ENCODE measurements at regions not wholly inside any gene's neighbourhood (a gene's known extent, or its start where the extent isn't known, plus 50 kb on each side); places are given as distances from the start of the nearest gene placed in this dataset.

DNA sequence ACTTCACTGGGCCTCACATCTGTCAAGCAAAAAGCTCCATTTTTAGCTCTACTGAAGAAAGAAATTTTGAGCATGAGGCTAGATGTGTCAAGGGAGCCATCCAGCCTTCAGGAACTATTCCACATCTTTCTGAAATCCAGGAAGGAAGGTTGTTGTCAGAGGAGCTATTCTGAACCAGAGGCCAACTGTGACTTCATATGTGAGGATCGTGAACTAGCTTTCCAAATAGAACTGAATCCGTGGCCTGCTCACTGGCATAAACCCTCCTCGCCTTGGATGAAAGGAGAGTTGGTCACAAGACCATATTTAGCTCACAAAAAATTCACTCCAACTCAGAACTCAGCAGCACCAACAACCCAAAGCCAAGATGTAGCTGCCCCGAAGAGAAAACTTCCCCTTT, 195.8 kb downstream of the FOXO1 start:
- DNase-seq, result no peak

DNA sequence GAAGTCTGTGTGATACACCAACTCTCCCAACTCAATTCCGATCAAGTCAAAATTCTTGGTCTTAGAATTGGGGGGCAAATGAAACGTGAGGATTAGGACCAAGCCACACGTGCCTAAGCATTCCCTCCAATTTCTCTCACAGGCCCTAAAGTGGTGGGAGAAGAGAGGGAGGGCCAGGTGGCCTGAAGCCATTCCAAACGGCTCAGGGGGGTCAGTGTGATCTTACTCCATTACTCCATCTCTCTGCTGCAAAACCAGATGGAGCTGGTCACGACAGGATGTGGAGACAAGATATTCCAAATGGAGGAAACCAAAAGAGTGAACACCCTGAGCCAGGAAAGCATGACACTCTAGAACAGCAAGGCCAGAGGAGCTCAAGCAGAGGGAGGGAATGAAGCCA, 195.4 kb downstream of the FOXO1 start:
- no peak for DNase-seq

DNA sequence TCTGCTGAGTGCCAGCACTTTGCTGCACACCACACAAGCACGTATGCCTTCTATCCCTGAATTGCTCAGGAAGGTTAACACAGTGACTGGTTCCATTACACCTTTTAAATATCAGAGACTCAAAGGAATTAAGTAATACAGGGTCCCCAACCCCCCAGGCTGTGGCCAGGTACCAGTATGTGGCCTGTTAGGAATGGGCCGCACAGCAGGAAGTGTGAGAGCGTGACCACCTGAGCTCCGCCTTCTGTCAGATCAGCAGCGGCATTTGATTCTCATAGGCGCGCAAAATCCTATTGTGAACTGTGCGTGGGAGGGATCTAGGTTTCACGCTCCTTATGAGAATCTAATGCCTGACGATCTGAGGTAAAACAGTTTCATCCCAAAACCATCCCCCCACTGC, 194.5 kb downstream of the FOXO1 start:
- DNase-seq, result no peak

DNA sequence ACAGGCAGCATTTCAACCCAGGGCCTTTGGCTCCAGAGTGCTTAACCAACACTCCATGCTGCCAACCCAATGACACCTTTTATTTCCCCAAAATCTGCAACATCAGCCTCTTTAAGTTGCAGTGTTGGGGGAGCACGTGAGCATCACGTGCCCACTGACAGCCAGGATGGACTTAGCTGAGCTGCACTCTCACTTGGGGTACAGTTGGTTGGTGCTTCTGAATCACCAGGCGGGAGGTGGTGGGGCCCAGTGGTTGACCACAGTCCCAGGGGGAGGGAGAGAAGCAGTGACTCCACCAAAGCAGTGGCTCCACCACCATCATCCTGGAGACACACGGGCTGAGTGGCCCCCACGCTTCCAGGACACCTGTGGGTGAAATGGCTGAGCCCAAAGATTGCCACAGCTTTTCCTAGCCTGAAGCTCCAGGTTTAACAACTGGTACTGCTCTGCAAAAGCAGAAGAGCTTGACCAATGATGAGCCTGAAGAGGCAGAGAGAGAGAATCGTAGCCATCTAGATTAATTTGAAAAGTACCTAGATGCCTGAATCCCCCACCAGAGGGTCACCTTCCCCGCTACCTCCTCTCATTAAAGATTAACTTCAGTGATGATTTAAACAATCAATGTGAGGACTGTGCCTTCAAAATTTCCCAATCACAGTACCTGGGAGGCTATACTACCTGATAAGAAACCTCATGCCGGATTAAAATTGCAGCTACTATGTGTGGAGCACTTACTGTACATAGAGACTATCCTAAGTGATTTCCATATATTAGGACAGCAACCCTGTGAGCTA, 193.8 kb downstream of the FOXO1 start:
- no peak for DNase-seq

DNA sequence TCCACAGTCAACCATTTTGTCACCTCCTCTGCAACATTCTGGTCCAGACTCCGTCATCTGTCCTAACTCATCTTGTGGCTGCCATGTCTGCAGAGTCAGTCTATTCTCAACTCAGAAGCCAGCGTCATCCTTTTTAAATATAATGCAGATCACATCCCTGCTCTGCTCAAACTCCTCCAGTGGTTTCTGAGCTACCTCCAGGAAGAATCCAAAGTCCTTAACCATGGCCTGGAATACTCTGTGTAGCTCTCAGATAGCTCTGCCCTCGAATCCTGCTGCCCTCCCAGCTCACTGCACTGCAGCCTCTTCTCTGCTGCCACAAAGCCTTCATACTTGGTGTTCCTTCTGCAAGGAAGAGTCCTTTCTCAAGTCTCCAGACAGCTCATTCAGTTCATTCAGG, 190.8 kb downstream of the FOXO1 start:
- no peak for DNase-seq

DNA sequence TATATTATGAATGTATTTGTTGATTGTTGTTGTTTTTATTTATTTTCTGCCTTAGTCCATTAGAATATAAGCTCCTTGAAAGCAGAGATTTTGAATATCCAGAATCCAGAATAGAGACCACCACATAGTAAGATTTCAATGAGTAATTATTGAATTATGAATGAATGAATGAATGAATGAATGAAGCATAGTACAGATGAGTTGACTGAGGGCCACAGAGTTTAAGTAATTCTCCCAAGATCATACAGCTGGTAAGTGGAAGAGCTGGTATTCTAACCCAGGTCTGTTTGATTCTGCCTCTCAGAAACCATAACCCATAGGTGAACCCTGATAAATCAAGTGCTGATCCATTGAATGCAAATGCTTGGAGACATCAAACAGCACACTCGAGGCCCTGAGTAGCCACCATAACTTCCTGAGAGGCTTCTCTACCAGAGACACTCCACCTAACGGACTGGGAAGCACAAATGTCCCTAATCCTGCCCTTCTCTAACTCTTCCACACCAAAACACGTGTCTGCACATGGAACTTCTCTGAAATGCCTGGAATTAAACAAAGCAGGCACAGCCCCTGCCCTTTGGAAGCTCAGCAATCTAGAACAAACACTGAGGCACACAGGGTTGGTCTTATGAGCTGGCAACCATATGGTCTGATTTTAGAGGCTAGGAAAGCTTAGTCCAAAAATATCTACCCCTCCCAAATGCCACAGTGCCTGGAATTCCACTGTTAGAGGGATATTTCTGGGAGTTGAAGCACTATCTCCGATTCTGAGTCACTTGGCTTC, 190.1 kb downstream of the FOXO1 start:
- DNase-seq, result no peak

DNA sequence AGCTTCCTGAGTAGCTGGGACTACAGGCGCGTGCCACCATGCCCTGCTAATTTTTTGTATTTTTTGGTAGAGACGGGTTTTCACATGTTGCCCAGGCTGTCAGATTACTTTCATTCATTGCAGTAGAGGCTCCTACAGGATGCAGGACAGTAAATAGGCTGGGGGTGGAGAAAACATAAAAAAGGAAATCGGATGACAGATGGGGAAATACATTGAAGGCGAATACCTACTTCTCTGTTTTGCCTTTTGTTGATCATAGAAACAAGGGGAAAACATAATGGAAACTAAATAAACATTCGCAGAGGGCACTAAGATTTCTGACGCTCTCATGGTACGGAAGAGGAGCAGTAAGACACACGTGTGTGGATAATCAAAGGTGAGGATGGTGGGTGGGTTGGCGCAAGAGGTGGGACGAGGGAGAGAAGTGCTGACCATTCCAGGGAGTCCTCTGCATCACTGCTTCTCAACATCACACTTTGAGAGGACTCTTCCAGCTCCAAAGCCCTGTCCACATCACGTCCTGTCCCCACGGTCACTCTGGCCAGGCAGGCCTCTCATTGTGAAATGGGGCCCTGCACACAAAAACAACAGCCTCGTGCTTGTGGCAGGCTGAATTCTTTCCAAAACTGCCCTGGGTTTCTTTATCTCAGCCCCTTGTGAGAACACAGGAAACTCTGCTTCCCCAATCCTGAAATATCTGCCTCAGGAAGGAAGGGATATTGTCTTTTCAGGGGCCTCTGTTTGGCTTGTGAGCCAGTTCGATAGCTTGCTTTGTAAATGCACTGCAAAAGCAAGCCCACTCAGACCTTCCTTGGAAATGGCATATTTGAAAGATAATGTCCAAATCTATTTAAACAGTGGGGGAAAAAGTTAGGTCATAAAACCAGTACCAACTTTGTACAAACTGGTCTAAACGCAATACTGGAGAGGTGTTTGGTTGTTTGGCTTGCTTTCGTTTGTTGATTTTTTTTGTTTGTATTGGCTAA, 188.5 kb downstream of the FOXO1 start:
- DNase-seq, result no peak

DNA sequence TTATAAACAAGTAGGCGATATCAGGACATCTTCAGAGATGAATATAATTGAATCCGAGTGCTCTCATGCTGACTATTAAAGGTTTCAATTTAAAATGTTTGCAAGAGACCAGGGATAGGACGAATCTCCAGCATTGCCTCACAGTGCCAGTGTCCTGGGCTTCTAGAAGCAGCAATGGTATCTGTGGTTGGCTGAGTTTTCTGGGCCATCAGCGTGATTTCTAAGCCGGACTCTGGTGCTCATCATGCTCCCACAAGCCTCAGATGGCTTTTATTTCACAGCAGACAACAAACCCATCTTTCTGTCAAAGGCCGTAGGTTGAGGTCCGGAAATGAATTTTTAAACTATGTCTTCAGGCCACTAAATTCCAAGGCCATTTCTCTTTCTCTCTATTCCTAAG, 187.7 kb downstream of the FOXO1 start:
- DNase-seq, result no peak

DNA sequence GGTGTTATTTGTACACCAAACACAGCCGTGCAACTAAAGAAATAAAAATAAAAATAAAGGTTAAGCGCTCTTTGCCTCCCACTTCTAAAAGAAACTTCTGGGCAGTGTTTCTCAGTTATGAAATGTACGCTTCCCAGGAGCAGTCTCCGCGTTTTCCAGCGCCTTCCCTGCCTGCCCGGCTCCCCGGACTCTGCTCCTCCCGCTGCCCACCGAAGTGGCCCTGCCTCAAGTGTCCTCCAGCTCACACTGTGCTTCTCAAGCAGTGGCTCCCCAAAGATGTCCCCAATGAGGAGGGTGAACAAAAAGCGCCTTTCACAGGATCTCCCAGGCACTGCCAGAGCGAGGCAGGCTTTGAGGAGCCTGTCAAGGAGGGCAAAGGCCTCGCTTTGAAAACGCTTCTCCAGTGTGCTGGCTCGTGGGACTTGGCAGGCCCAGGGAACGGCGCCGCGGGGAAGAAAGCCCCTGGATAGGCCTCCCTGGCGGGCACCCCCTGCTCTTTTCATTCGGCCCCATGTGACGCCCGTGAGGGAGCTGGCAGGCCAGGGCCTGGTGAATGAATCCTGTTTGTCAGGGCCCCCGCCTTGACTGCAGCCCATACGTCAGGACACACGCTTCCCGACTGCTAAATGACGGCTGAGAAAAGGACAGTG, 187.1 kb downstream of the FOXO1 start:
- DNase-seq, result no peak

DNA sequence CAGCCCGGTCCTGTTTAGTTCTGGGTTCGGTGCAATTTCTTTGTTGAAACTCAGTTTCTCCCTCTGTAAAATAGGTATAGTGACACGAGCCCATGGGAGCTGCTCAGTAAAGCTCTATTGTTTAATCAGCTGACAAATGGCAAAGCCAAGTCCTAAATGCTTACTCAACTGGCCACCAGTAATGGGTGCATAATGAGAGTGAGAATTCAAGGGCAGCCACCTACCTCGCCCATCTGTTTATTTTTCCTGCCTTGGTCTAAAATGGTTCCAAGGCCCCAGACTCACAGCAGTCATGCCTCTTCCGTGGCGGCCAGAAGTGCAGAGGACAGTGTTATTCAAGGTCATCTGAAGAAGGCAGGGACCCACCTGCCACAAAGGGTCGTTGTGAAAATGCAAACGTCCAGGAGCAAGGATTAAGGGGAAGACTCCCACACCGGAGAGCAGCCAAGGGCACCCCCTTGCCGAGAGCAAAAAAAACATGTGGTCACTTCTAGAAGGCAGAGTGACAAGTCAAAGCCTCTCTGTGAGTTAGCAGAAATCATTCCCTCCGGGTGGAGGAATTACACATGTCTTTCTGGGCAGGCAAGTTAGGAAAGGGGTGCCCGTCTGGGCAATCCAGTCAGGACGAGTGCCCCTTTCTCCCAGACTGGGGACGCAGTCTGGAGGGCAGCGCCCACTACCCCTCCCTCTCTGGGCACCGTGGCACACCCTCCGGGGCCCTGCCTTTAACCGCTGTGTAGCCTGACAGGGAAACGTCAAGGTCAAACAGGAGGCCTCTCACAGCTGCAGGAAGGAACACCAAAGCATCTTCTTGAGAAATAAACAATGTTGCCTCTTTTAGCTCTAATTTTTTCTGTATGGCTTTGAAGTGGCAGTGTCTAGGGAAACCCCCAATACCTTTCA, 186.2 kb downstream of the FOXO1 start:
- no peak for DNase-seq

DNA sequence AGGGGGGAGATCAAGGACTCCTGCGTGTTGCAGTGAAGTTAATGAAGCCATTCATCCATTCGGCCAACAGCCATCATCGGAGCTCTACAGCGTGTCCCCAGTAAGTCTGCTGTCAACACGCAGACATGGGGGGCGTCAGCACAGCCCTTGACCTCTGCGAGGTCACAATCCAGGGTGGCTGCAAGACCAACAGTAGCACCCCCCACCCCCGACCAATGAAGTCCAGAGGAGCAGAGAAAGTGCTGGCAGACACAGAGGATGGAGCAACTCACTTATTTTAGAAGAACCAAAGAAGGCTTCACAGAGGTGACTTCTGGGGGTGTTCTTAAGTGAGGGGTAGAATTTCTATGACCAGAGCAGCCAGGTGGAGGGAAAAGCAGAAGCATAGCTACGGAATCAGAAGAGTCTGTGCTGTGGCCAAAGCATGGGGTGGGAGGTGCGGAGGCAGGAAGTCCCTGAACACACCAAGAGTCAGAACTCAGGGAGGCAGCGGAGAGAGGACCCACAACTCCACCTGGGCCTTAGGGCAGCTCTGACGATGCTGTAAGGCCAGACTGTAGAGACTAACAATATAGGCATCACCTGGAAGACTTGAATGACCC, 185.4 kb downstream of the FOXO1 start:
- no peak for DNase-seq

DNA sequence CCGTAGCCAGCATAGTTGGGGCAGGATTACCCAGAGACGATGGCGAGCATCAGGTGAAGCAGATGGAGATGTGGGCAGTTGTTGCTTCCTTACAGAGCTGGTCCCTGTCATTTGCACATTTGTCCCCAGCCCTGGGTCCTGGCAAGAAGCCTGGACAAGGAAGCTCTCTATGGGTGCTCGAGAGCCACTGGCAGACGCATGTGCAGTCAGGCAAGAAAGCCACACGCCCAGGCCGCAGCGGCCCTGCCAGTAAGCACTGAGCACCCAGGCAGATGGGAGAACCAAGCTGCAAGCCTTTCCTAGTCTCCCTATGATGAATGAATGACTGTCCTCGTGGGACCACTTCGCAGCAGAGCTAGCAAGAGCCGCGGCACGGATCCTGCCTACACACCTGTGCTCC, 182.8 kb downstream of the FOXO1 start:
- no peak for DNase-seq

DNA sequence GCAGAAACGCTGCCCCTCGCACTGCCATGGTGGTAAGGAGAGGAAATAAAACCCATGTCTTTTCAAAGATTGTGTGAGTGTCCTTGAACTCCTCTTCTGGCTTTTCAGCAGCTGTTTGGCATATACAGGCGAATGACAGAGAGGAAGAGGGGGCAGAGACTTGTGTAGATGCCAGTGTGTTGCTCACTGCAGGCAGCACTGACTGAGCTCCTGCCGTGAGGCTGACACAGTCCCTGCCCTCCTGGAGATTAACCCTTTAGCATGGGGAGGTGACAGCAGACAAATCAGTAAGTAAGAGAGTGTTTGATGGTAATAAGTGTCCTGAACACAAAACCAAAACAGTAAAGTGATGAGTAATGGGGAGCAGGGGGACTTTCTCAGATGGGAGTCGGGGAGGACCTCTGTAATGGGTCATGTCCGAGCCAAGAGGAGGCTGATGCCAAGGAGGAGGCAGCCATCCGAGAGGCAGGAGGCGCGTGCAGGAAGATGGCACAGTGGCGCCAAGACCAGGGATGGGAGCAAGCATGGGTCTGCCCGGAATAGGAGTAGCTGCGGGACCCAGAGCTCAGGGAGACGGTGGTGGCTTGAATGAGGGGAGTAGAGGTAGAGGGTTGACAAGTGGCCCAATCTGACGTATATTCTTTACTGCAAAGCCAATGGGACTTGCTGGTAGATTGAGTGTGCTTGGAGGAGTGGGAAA, 182.2 kb downstream of the FOXO1 start:
- no peak for DNase-seq

DNA sequence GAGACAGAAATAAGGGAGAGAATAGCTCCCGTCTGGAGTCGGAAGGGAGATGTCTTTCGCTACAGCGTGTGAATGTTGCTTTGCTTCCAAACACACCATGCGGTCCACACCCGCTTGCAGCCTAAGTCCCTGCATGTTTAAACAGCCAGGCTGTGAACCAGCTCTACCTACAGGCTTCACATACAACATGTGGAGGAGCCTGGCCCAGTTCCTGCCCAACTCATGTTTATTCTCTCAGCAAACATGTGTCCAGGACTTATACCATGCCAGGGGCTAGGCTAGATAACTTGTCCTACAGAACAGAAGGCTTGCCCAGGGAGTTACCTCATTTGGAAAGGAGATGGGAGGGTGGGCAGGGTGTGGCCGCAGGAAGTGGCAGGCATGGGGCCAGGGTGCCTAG, 181.5 kb downstream of the FOXO1 start:
- no peak for DNase-seq

DNA sequence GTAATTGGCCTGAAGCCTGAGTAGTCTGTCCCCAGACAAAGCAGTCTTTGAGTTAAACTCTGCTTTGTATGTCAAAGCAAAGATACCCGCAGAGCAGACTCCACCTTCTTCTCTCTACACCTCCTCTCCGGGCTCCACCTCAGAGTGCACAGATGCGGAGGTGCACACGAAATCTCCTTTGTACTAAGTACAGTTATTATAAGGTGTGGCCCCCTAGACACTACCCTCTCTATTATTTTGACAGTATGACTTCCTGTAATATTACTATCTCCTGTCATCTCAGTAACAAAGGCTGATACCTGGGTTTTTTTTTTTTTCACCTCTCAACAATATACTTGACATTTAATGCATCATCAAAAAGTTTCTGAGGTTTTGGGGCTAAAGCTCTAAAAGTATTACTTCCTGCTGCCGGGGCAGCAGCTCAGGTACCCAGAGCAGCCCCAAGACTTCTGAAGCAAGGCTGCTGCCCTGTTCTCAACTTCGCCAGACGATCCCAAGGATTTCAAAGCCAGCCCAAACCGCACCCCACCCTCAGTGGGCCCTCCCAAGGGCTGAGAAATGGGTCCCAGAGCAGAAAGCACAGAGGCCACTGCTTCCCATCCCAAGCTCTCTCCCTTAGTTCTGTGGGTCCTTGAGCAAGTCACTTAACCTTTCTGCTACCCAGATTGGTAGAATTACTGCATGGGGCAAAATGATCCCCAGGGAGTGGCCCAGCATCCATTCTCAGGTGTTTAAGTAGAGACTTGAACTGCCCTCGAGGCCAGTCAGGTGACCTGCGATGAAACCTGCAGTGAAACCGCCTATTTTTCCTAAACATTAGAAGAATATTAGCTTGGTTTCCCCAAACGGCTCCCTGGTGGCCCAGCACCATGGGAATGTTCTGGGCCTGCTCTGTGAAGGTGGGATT, 180.6 kb downstream of the FOXO1 start:
- DNase-seq, result no peak

DNA sequence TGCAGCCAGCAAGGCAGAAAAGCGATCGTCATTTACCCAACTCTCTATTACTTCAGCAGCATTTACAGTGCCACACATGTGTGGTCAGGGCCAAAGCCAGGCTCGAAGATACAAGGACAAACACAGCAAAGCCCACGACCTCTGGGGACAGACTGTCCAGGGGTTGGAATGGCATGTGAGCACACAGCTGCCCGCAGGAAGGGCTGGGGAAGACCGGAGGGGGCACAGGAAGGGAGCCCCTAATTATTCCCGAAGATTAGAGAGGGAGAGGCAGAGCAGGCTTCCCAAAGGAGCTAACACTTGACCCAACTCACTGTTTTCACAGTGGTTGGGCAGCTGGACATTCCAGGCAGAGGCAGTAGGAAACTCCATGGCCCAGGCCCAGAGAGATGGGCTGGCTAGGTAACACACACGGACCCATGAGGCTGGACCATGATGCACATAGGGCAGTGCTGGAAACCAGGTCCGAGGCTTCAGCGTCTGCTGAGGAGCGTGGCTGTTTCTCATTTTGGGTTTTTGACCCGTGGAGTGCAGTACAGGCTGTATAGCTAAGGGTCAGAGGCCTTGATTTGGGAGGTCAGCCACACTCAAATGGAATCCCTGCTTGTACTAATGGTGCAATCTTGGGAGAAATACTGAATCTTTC, 179.8 kb downstream of the FOXO1 start:
- no peak for DNase-seq

DNA sequence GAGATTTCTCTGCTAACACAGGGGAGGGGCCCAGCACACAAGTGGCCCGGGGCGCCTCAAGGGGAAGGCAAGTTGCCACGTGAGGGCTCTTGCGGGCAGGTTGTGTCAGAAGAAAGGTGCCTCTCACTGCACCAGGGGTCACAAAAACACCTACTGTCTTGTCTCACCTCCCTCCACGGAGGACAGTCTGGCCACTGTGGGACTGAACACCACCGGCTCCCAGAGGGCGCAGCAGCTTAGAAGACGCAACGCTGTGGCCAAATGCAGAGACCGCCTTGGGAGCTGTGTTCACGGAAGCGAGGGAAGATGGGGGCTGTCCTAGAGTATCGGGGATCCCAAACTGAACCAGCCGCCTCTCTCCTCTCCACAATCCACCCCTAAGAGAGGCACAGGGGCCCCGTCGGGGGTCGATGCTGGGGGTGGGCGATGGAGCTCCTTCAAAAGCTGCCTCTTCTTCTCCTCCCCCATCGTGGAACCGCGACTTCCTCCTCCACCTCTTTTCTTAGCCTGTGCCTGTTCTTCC, 177.5 kb downstream of the FOXO1 start:
- peak; percentile 12 for DNase-seq

DNA sequence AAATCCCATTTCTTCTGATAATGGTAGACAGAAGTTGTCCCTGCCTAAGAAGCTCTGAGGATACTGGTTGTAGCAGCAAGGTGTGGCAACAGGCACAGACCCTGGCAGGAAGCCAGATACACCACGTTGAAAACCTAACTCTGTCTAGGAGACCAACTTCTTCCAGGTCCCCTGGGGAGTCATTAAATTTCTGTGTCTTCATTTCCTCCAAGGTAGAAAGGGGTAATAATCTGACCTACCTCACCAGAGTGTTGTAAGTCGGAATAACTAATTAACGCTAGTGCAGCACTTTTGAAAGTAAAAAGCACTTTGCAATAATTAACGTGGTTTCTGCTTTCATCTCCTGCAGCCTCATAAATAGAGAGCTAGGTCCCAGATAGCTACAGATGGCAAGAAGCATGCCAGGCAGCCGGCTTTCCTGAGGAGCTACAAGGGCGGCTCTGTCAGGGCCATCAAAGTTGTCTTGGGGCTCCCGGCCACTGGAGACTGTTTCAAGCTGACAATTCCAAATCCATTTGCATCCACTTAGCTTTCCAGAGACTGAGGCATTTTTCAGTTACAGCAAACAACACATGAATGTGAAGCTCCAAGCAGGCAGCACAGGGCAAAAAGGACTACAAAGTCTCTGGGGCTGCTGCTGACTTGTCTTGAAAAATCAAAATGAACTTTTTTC, 176.2 kb downstream of the FOXO1 start:
- DNase-seq, result peak; percentile 10
